BLaER1 treated with 17β-estradiol and CSF1 and Interleukin-3, amounts not matched to agents 10 nM and 100 nM (cell line): ENCODE measurements at regions not wholly inside any gene's neighbourhood (a gene's known extent, or its start where the extent isn't known, plus 50 kb on each side); places are given as distances from the start of the nearest gene placed in this dataset.

ENCODE experiments used
- H3K27ac ChIP-seq, 11 experiments: shearing (Covaris generic); formaldehyde crosslinking; 2 replicates each; pipeline ENCODE4 v1.8.1; 2022
- H3K27me3 ChIP-seq, 11 experiments: shearing (Covaris generic); formaldehyde crosslinking; 2 replicates each; pipeline ENCODE4 v1.8.1; 2022
- H3K36me3 ChIP-seq, 11 experiments: shearing (Covaris generic); formaldehyde crosslinking; 2 replicates each; pipeline ENCODE4 v1.8.1; 2022
- H3K4me1 ChIP-seq, 10 experiments: shearing (Covaris generic); formaldehyde crosslinking; 2 replicates each; pipeline ENCODE4 v1.8.1; 2022
- H3K4me2 ChIP-seq, 11 experiments: shearing (Covaris generic); formaldehyde crosslinking; 2 replicates each; pipeline ENCODE4 v1.8.1; 2022
- H3K4me3 ChIP-seq, 10 experiments: shearing (Covaris generic); formaldehyde crosslinking; 2 replicates each; pipeline ENCODE4 v1.8.1; 2022
- H3K9ac ChIP-seq, 11 experiments: shearing (Covaris generic); formaldehyde crosslinking; 2 replicates each; pipeline ENCODE4 v1.8.1; 2022
- H3K9me3 ChIP-seq, 11 experiments: shearing (Covaris generic); formaldehyde crosslinking; replicated peaks in 1 of 11; 2 replicates each; pipeline ENCODE4 v1.8.1; 2022
- H4K20me1 ChIP-seq, 11 experiments: shearing (Covaris generic); formaldehyde crosslinking; 2 replicates each; pipeline ENCODE4 v1.8.1; 2022
- Cebpa-rat ChIP-seq, 11 experiments: shearing (Covaris generic); IDR thresholded peaks; 2 replicates each; pipeline ENCODE4 v1.8.1; 2022

DNA sequence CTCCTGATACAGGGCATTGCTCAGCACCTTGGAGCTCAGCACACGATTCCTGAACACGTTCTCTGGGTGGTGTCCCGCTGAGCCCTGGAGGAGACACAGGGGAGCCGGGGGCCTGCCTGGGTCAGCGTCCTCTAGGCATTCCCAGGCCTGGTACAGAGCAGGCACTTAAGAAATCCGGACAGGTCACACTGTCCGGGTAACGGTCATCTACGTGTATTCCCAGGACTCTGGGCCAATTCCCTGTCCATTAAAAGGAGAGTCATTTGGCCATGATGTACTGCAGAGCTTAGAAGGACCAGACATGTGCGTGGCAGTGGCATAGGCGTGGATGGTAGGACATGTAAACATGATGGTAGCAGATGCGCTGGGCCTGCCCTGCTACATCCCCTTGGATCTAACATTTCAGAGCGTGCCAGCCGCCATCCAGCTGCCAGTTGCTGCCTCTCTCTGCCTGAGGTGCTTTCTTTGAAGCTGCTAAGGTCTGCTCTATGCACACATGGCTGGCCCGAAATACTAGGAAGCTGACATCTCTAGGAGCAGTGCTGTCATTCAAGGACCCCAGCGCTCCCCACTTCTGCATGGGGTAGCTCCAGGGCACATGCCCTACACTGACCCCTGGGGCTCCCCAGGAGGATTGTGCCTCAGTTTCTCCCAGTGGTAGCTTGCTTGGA lies 273.1 kb upstream of the RTL1 start:
- H3K27ac ChIP-seq = no peak overlapping the region
- H3K9ac ChIP-seq = no peak overlapping the region
- peaks cover 0 to 4% (median 3%) of the 10 kb centered on the region in 10 experiments; a peak in 8 of 20 replicates for H3K4me1 ChIP-seq
- H4K20me1 ChIP-seq = no peaks in the 10 kb centered on the region
- no peak overlapping the region for H3K4me3 ChIP-seq
- H3K27me3 ChIP-seq = no peaks in the 10 kb centered on the region
- H3K4me2 ChIP-seq = no peak overlapping the region
- no peak for TF ChIP-seq Cebpa-rat (IDR thresholded peaks at IDR 0.05)
- peaks cover 3 to 27% (median 12%) of the 10 kb centered on the region in 11 experiments; a peak in 18 of 22 replicates for H3K9me3 ChIP-seq
- H3K36me3 ChIP-seq = no peaks in the 10 kb centered on the region

DNA sequence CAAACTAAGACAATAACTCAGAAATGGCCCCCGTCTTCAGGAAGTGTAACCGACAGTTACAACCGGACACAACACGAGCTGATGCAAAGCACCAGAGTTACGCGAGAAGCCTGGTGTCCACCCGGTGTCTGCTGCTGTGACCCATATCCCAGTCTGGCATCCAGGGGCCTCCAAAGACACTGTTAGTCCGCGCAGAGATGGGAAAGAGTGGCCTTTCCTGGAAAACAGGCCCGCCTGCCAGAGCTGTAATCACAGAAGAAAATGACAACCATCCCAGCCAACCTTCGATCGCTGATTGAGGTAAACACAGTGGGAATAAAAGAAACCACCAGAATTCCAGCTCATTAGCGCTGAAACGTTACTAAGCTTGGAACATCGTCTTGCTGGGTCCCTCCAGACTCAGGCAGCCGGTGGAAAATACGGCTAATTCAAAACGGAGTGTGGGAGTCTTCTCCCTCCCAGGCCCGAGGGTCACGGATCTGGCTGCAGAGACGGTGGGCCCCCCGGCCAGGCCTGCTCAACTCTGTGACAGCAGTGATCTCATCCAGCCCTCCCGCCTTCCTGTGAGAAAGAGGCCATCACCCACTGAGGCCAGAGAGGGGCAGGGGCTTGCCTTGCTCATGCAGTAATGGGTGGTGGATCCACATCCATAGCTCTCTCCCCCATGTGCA lies 273.9 kb upstream of the RTL1 start:
- no peak overlapping the region for H3K9ac ChIP-seq
- peaks cover 0 to 7% (median 6%) of the 10 kb centered on the region in 10 experiments; a peak in 8 of 20 replicates for H3K4me1 ChIP-seq
- no peaks in the 10 kb centered on the region for H4K20me1 ChIP-seq
- no peak overlapping the region for H3K4me2 ChIP-seq
- H3K27me3 ChIP-seq = no peaks in the 10 kb centered on the region
- no peak overlapping the region for H3K4me3 ChIP-seq
- peaks cover 0 to 25% (median 8%) of the 10 kb centered on the region in 11 experiments; a peak in 14 of 22 replicates for H3K9me3 ChIP-seq
- H3K36me3 ChIP-seq = no peaks in the 10 kb centered on the region
- H3K27ac ChIP-seq = no peak overlapping the region
- no peak for TF ChIP-seq Cebpa-rat (IDR thresholded peaks at IDR 0.05)

DNA sequence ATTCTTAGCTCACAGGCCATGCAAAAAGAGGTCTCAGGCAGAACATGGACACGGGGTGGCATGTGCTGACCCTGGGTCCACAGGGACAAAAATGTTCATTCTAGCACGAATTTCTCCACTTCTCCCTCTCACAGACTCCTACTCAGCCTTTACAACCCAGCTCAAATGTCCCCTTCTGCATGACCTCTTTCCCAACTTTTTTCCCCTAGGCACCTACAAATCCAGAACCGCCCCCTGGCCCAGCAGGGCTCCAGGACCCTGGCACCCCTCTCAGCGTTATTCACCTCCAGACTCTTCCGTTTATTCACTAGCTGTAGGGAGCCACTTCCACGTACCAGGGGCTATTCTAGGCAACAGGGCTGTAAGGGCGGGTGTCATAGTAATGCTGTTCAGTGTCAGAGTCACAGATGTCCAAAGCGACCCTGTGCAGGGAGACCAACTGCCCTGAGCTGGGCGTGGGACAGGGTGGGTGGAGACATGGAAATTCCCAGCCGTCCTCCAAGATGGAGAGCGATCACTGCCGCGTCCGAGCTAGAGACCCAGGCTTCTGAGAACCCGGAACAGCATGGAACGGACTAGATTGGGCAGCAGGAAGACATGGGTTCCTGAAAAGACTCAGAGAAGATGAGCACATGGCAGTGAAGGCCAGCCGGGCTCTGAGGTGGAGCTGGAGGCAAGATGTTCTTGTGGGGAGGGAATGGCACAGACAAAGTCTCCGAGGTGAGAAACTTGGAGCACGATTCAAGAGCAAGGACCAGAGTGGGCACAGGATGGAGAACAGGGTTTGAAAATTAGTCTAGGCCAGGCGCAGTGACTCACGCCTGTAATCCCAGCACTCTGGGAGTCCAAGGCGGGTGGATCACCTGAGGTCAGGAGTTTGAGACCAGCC lies 274.9 kb upstream of the RTL1 start:
- no peak for TF ChIP-seq Cebpa-rat (IDR thresholded peaks at IDR 0.05)
- Histone ChIP-seq H3K36me3 (no peaks in the 10 kb centered on the region), H3K9me3 (peaks cover 0 to 20% (median 6%) of the 10 kb centered on the region in 11 experiments; a peak in 10 of 22 replicates), H3K4me1 (peaks cover 0 to 7% (median 6%) of the 10 kb centered on the region in 10 experiments; a peak in 8 of 20 replicates), H3K27me3 (no peaks in the 10 kb centered on the region), H3K4me3 (no peak overlapping the region), H3K27ac (no peak overlapping the region), H3K9ac (no peak overlapping the region), H4K20me1 (no peaks in the 10 kb centered on the region), H3K4me2 (no peak overlapping the region)

DNA sequence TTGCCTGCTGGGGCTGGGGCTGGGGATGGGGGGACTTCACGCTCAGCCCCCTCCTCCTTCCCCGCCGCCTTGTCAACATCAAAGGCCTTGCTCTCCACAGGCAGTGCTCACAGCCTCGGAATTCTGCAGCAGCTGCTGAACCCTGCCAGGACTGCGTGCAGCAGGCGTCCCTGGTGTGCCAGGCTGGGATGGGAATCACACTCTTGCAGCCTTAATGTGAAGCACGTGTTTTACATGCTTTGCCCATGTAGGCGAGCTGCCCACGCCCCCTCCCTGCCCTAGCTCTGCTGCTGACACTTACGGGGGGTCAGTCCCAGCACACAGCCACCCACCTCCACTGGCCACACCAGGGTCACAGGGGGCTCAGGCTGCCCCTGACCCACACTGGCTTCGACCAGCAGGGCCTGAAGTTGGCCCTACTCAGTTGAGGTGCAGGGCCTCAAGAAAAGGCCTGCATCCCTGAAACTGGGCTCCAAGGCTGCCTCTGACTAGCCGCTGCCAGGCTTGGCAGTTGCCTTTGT lies 276.2 kb upstream of the RTL1 start:
- H3K27ac ChIP-seq = no peak overlapping the region
- no peak for TF ChIP-seq Cebpa-rat (IDR thresholded peaks at IDR 0.05)
- no peak overlapping the region for H3K4me2 ChIP-seq
- no peak overlapping the region for H3K9ac ChIP-seq
- H3K9me3 ChIP-seq = peaks cover 0 to 17% (median 5%) of the 10 kb centered on the region in 11 experiments; a peak in 3 of 22 replicates
- H3K4me3 ChIP-seq = no peak overlapping the region
- peaks cover 0 to 16% (median 11%) of the 10 kb centered on the region in 10 experiments; a peak in 8 of 20 replicates for H3K4me1 ChIP-seq
- no peaks in the 10 kb centered on the region for H3K36me3 ChIP-seq
- H4K20me1 ChIP-seq = no peaks in the 10 kb centered on the region
- no peaks in the 10 kb centered on the region for H3K27me3 ChIP-seq

DNA sequence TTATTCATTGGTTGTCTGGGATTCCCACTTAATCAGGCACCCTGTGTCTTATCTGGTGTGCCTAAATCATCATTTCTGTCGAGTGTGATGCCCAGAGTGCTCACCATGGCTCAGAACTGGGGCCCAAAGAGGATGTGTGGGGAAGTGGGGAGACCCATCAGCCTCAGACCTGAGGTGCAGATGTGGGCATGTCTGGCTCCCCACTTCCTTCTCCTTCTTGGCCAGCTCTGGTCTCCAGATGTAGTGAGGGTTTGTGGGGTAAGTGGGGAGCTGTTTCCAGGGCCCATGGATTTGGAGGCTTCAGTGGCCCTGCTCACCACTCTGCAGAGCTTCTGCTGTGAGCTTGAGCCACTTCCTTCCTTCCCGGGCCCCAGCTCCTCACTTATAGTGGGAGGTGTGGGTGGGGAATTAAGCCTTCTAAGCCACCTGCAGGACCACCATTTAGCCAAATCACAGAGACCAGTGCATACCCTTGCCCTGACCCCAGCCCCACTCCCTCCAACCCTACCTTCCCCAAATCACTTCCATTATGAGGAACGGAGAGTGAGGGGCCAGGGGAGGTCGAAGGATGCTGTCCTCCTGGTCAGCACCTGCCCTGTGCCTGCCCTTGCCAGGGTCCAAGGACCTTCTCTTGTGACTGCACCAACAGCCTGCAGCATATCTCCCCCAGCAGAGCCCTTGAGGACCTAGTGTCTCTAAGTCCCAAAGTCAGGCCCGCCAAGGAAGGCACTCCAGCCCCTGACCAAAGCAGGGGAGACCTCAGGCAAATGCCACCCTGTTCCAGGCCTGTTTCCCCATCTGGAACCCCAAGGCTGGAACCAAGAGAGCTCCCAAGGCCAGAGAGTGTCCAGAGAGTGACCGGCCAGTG lies 278.2 kb upstream of the RTL1 start:
- no peak overlapping the region for H3K4me3 ChIP-seq
- H3K9me3 ChIP-seq = peaks cover 0 to 17% (median 5%) of the 10 kb centered on the region in 11 experiments; a peak in 3 of 22 replicates
- H3K27me3 ChIP-seq = no peaks in the 10 kb centered on the region
- no peak overlapping the region for H3K27ac ChIP-seq
- peak overlapping the region in 5 of 11 experiments; percentile 5 to 36 (median 13); a peak in 4 of 22 replicates for H3K4me2 ChIP-seq
- H3K9ac ChIP-seq = no peak overlapping the region
- H3K4me1 ChIP-seq = peaks cover 0 to 35% (median 25%) of the 10 kb centered on the region in 10 experiments; a peak in 13 of 20 replicates
- H4K20me1 ChIP-seq = no peaks in the 10 kb centered on the region
- no peak for TF ChIP-seq Cebpa-rat (IDR thresholded peaks at IDR 0.05)
- no peaks in the 10 kb centered on the region for H3K36me3 ChIP-seq

DNA sequence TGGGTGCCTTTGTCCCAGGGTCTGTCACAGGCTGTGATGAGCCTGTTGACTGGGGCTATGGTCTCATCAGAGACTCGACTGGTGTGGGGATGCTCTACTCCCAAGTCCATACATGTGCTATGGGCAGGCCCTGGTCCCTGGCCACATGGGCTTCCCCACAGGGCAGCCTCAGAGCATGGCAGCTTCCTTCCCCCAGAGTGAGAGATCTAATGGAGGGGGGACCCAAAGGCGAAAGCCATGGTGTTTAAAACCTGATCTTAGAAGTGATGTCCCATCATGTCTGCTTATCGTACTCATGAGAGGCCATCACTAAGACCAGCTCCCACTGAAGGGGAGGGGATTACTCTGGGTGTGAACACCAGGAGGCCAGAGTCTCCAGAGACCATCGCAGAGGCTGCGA lies 279.0 kb upstream of the RTL1 start:
- Histone ChIP-seq H3K9ac (no peak overlapping the region), H3K27ac (no peak overlapping the region), H3K9me3 (peaks cover 0 to 17% (median 5%) of the 10 kb centered on the region in 11 experiments; a peak in 3 of 22 replicates), H4K20me1 (no peaks in the 10 kb centered on the region), H3K27me3 (no peaks in the 10 kb centered on the region), H3K4me3 (no peak overlapping the region), H3K36me3 (no peaks in the 10 kb centered on the region), H3K4me1 (peaks cover 0 to 43% (median 25%) of the 10 kb centered on the region in 10 experiments; a peak in 13 of 20 replicates), H3K4me2 (no peak overlapping the region)
- no peak for TF ChIP-seq Cebpa-rat (IDR thresholded peaks at IDR 0.05)

DNA sequence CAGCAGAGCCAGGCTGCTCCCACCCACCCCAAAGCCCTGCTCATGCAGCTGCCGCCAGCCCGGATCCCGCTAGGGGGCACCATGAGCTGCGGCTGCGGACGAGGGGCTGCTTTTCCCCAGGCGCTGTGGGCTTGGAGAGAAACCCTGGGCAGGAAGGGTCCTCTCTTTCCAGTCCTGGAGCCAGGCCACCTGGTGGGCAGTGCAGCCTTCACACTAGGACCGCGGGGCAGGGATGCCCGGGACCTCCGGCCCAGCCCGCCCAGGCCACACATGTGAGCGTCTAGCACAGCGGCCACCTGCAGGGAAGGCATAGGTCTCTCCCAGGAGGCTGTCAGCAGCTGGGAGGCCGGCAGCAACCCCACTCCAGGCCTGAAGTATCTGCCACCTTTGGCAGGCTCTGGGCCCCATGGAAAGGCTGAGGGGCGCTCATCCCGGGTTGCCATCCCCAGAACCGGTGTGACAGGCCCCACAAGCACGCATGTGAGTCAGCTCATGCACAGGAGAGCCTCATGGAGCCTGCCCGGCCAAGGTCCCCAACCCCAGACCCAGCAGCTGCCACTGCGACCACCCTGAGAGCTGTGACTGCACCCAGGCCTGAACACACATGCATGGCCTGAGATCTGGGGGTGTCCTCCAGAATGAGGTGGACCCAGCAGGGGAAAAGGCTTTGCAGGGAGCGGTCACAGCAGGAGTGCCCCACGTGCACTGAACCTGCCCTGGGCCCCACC lies 280.0 kb upstream of the RTL1 start:
- no peaks in the 10 kb centered on the region for H3K27me3 ChIP-seq
- H3K36me3 ChIP-seq = no peaks in the 10 kb centered on the region
- peak overlapping the region in 1 of 11 experiments; percentile 14; a peak in 1 of 22 replicates for H3K4me2 ChIP-seq
- no peak overlapping the region for H3K9ac ChIP-seq
- H3K4me1 ChIP-seq = peaks cover 0 to 54% (median 33%) of the 10 kb centered on the region in 10 experiments; a peak in 13 of 20 replicates
- no peaks in the 10 kb centered on the region for H4K20me1 ChIP-seq
- H3K27ac ChIP-seq = no peak overlapping the region
- no peak overlapping the region for H3K4me3 ChIP-seq
- TF ChIP-seq Cebpa-rat (IDR thresholded peaks at IDR 0.05) = no peak
- H3K9me3 ChIP-seq = peaks cover 0 to 17% (median 5%) of the 10 kb centered on the region in 11 experiments; a peak in 3 of 22 replicates
